Tibial artery (tissue), 4 donors: ENCODE measurements at regions not wholly inside any gene's neighbourhood (a gene's known extent, or its start where the extent isn't known, plus 50 kb on each side); places are given as distances from the start of the nearest gene placed in this dataset.

ENCODE experiments used
- DNase-seq, 2 donors: peaks; one replicate each; pipeline ENCODE4 v3.0.0-alpha.2; 2019
- H3K27ac ChIP-seq, 2 donors: fragments of 200-600 bp; sonication (generic) in 1 of 2; 1 replicate in 1 of 2; 2 replicates in 1 of 2; pipeline ENCODE4 v1.5.1; 2018 to 2019; ENCODE audit warnings: mild to moderate bottlenecking in 1 of 2
- H3K27me3 ChIP-seq, 2 donors: fragments of 200-600 bp; sonication (generic) in 1 of 2; one replicate each; pipeline versions ENCODE4 v1.5.1 to v1.6.0; 2016 to 2019
- H3K36me3 ChIP-seq, 3 donors: fragments of 200-600 bp; sonication (generic) in 2 of 3; one replicate each; pipeline ENCODE4 v1.5.1; 2016 to 2019; ENCODE audit warnings: mild to moderate bottlenecking in 2 of 3
- H3K4me1 ChIP-seq, 4 donors: fragments of 200-600 bp; sonication (generic) in 2 of 4; 1 replicate in 3 of 4; 2 replicates in 1 of 4; pipeline ENCODE4 v1.5.1; 2016 to 2019
- H3K4me3 ChIP-seq, 2 donors: fragments of 200-600 bp; sonication (generic) in 1 of 2; 1 replicate in 1 of 2; 2 replicates in 1 of 2; pipeline ENCODE4 v1.5.1; 2018 to 2019; ENCODE audit warnings: mild to moderate bottlenecking in 2 of 2
- H3K9me3 ChIP-seq, 3 donors: fragments of 200-600 bp; sonication (generic) in 1 of 3; one replicate each; pipeline ENCODE4 v1.5.1; 2016 to 2019
- intact Hi-C: fragments of 100-400 bp; cut with DNase I; formaldehyde crosslinking; loops from one replicate; pipeline ENCODE4 v1.15.0; 2023; ENCODE audit warnings: low total_unique reads
- TF ChIP-seq, protein P1 (sequence below), 2 experiments: fragments of 200-600 bp in 1 of 2; fragments of 450-650 bp in 1 of 2; IDR thresholded peaks; one replicate each; pipeline ENCODE4 v1.5.1; 2017 to 2019; ENCODE audit warnings: antibody characterized with exemption in 2 of 2, mild to moderate bottlenecking in 1 of 2, moderate library complexity in 1 of 2

- Histone ChIP-seq H3K4me3 (no peak overlapping the region), H3K36me3 (no peaks in the 10 kb centered on the region), H3K27ac (no peak overlapping the region), H3K9me3 (no peaks in the 10 kb centered on the region), H3K4me1 (no peaks in the 10 kb centered on the region), H3K27me3 (no peaks in the 10 kb centered on the region)
- intact Hi-C loops, result no loop called here
- DNase-seq, result no peak
- TF ChIP-seq, protein P1, sequence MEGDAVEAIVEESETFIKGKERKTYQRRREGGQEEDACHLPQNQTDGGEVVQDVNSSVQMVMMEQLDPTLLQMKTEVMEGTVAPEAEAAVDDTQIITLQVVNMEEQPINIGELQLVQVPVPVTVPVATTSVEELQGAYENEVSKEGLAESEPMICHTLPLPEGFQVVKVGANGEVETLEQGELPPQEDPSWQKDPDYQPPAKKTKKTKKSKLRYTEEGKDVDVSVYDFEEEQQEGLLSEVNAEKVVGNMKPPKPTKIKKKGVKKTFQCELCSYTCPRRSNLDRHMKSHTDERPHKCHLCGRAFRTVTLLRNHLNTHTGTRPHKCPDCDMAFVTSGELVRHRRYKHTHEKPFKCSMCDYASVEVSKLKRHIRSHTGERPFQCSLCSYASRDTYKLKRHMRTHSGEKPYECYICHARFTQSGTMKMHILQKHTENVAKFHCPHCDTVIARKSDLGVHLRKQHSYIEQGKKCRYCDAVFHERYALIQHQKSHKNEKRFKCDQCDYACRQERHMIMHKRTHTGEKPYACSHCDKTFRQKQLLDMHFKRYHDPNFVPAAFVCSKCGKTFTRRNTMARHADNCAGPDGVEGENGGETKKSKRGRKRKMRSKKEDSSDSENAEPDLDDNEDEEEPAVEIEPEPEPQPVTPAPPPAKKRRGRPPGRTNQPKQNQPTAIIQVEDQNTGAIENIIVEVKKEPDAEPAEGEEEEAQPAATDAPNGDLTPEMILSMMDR (IDR thresholded peaks at IDR 0.05), result no peak
Observed at GRCh38 chr3:109921509-109921908, 584.2 kb upstream of the DPPA4 start.

DNA sequence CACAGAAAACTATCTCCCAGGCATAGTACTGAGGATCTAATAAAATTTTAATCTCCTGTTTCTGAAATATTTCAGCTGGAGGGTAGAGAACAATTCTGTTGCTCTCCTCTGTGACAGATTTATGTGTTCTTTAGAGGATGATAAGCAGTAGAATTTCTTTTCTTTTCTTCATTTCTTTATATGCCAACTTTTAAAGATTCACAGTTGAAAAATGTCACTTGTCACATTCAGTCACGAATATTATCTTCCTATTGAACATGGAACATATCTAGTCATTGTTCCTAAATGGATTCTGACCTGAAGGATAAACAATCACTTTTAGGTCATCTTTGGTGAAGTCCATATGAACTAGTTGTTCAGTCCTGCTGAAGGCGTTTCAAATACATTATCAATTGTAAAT, 585.5 kb upstream of the DPPA4 start:
- TF ChIP-seq, protein P1 (IDR thresholded peaks at IDR 0.05), result no peak
- H3K27me3 ChIP-seq, result no peaks in the 10 kb centered on the region
- intact Hi-C loops, result no loop called here
- no peak overlapping the region for H3K27ac ChIP-seq
- no peaks in the 10 kb centered on the region for H3K36me3 ChIP-seq
- no peaks in the 10 kb centered on the region for H3K9me3 ChIP-seq
- peaks cover 0 to 10% (median 0%) of the 10 kb centered on the region in 4 donors for H3K4me1 ChIP-seq
- H3K4me3 ChIP-seq, result no peak overlapping the region
- no peak for DNase-seq

DNA sequence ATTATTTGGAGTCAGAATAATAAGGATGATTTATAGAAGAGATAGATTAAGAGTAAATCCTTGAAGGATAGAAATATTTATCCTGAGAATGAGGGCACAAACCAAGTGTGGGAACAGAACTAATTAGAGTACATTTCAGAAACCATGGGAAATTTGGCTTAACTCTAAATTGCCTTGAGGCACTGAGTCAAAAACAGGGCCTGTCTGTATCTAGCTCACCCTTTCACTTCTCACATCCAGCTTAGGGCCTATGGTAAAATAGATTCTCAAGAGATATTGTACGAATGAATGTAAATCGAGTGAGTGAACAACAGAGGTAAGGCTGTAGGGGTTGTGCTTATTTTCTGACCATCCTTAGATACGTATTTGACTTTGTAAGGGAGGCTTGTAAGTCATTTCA, 586.1 kb upstream of the DPPA4 start:
- Histone ChIP-seq H3K27ac (no peak overlapping the region), H3K4me1 (peaks cover 0 to 10% (median 0%) of the 10 kb centered on the region in 4 donors), H3K36me3 (no peaks in the 10 kb centered on the region), H3K27me3 (no peaks in the 10 kb centered on the region), H3K4me3 (no peak overlapping the region), H3K9me3 (no peaks in the 10 kb centered on the region)
- TF ChIP-seq, protein P1 (IDR thresholded peaks at IDR 0.05), result no peak
- DNase-seq, result no peak
- intact Hi-C loops, result no loop called here

DNA sequence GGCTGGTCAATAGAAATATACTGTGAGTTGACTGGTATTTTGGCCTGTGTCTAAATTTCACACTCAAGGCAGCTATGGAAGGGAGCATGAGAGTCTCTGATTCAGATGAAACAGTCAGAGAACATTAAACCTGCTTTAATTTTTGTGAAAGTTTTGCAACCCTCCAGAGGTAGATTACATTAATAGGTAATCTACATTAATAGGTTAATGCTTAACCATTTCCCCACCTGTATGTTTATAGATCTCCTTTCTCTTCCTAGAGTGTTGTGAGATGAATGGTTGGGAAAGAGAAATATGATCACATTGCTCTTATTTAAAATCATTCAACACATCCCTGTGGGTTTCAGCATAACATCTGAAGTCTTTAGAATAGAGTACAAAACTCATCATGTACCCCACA, 586.9 kb upstream of the DPPA4 start:
- DNase-seq, result no peak
- Histone ChIP-seq H3K36me3 (no peaks in the 10 kb centered on the region), H3K27ac (no peak overlapping the region), H3K4me1 (peaks cover 0 to 10% (median 0%) of the 10 kb centered on the region in 4 donors), H3K27me3 (no peaks in the 10 kb centered on the region), H3K4me3 (no peak overlapping the region), H3K9me3 (no peaks in the 10 kb centered on the region)
- intact Hi-C loops, result no loop called here
- TF ChIP-seq, protein P1 (IDR thresholded peaks at IDR 0.05), result no peak

- no peak overlapping the region for H3K27ac ChIP-seq
- no peaks in the 10 kb centered on the region for H3K36me3 ChIP-seq
- no peak for DNase-seq
- intact Hi-C loops, result no loop called here
- peaks cover 0 to 10% (median 0%) of the 10 kb centered on the region in 4 donors for H3K4me1 ChIP-seq
- no peaks in the 10 kb centered on the region for H3K27me3 ChIP-seq
- no peak overlapping the region for H3K4me3 ChIP-seq
- no peaks in the 10 kb centered on the region for H3K9me3 ChIP-seq
- TF ChIP-seq, protein P1 (IDR thresholded peaks at IDR 0.05), result no peak
Observed at GRCh38 chr3:109926376-109926775, 589.0 kb upstream of the DPPA4 start.

DNA sequence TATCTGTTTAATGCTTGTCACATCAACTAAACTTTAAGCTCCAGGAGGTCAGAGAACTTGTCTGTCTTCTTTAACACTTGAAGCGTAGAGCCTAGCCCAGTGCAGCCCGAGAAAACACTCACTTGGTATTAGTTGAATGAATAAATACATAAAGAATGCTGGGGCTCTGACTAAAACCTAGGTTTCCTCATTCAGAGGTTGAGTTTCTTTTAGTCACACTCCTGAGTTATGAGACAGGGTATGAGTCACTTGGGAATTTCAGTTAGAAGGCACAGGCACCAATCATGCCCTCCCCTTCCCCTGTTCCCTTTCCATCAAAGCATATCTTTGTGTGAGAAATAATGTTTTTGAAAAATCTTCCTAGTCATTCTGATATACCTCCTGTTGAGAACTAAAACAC, 589.8 kb upstream of the DPPA4 start:
- Histone ChIP-seq H3K4me3 (no peak overlapping the region), H3K36me3 (no peaks in the 10 kb centered on the region), H3K27me3 (no peaks in the 10 kb centered on the region), H3K9me3 (no peaks in the 10 kb centered on the region), H3K27ac (no peak overlapping the region), H3K4me1 (peaks cover 0 to 10% (median 0%) of the 10 kb centered on the region in 4 donors)
- DNase-seq, result no peak
- intact Hi-C loops, result no loop called here
- TF ChIP-seq, protein P1 (IDR thresholded peaks at IDR 0.05), result no peak
